Astrocyte (in vitro differentiated cells and primary cell): ENCODE measurements at regions not wholly inside any gene's neighbourhood (a gene's known extent, or its start where the extent isn't known, plus 50 kb on each side); places are given as distances from the start of the nearest gene placed in this dataset.

Source experiments
- DNase-seq: peaks from one replicate; pipeline ENCODE4 v3.0.0-alpha.2; 2010; ENCODE audit warnings: low read depth
- FAIRE-seq: peaks from 2 replicates; lab custom pipeline; 2011; peaks lifted over from hg19 to GRCh38; lab: Jason Lieb, UNC
- H2AFZ ChIP-seq: 2 replicates; pipeline ENCODE4 v1.6.0; 2012; ENCODE audit warnings: low read depth, low read length, inconsistent platforms
- H3K27ac ChIP-seq: 2 replicates; pipeline ENCODE4 v1.5.1; 2011; ENCODE audit warnings: low read depth, low read length, inconsistent platforms
- H3K27me3 ChIP-seq: 2 replicates; pipeline ENCODE4 v1.6.0; 2011; ENCODE audit warnings: low read length, inconsistent platforms; ENCODE audit not compliant: insufficient read depth
- H3K36me3 ChIP-seq: 2 replicates; pipeline ENCODE4 v1.5.1; 2011; ENCODE audit warnings: low read length, inconsistent platforms; ENCODE audit not compliant: insufficient read depth
- H3K4me1 ChIP-seq: 2 replicates; pipeline ENCODE4 v1.5.1; 2011; ENCODE audit warnings: low read length, inconsistent platforms; ENCODE audit not compliant: insufficient read depth
- H3K4me2 ChIP-seq: 2 replicates; pipeline ENCODE4 v1.6.0; 2012; ENCODE audit warnings: low read length, inconsistent platforms
- H3K4me3 ChIP-seq: 2 replicates; pipeline ENCODE4 v1.5.1; 2011; ENCODE audit warnings: low read depth, mild to moderate bottlenecking, low read length, inconsistent platforms; ENCODE audit not compliant: insufficient read depth
- H3K79me2 ChIP-seq: 2 replicates; pipeline ENCODE4 v1.6.0; 2012; ENCODE audit warnings: mild to moderate bottlenecking, low read length, inconsistent platforms; ENCODE audit not compliant: insufficient read depth
- H3K9ac ChIP-seq: 2 replicates; pipeline ENCODE4 v1.6.0; 2012; ENCODE audit warnings: mild to moderate bottlenecking, low read length, inconsistent platforms
- H3K9me3 ChIP-seq: 2 replicates; pipeline ENCODE4 v1.5.1; 2012; ENCODE audit warnings: low read depth, mild to moderate bottlenecking, low read length, inconsistent platforms; ENCODE audit not compliant: insufficient read depth
- H4K20me1 ChIP-seq: 2 replicates; pipeline ENCODE4 v1.6.0; 2012; ENCODE audit warnings: low read length, inconsistent platforms; ENCODE audit not compliant: insufficient read depth
- H3K27ac Mint-ChIP-seq: one replicate; pipeline ENCODE4 v1.8.0; 2021; ENCODE audit warnings: mild to moderate bottlenecking, mixed read lengths; ENCODE audit not compliant: unreplicated experiment
- H3K27me3 Mint-ChIP-seq: one replicate; pipeline ENCODE4 v1.8.0; 2021; ENCODE audit warnings: low read depth, mixed read lengths; ENCODE audit not compliant: unreplicated experiment
- H3K36me3 Mint-ChIP-seq: one replicate; pipeline ENCODE4 v1.8.0; 2021; ENCODE audit warnings: low read depth, mixed read lengths; ENCODE audit not compliant: unreplicated experiment
- H3K4me1 Mint-ChIP-seq: one replicate; pipeline ENCODE4 v1.8.0; 2021; ENCODE audit warnings: low read depth, mixed read lengths; ENCODE audit not compliant: unreplicated experiment
- H3K4me3 Mint-ChIP-seq: one replicate; pipeline ENCODE4 v1.8.0; 2021; ENCODE audit warnings: mild to moderate bottlenecking, moderate library complexity, mixed read lengths; ENCODE audit not compliant: unreplicated experiment
- H3K9me3 Mint-ChIP-seq: one replicate; pipeline ENCODE4 v1.8.0; 2021; ENCODE audit warnings: mild to moderate bottlenecking, mixed read lengths; ENCODE audit not compliant: unreplicated experiment
- CTCF ChIP-seq: IDR thresholded peaks from 2 replicates; pipeline ENCODE4 v1.5.1; 2011; ENCODE audit warnings: low read depth, mild to moderate bottlenecking, inconsistent platforms, low read length, moderate library complexity; ENCODE audit not compliant: insufficient read depth
- EZH2 ChIP-seq: IDR thresholded peaks from 2 replicates; pipeline ENCODE4 v1.6.1; 2012; ENCODE audit warnings: mild to moderate bottlenecking, low read length, inconsistent platforms; ENCODE audit not compliant: insufficient read depth

GRCh38 chr12:75969768-75970167 lies 61.8 kb downstream of the PHLDA1 start:
- H3K27ac Mint-ChIP-seq: no peak overlapping the region
- H3K27ac ChIP-seq: no peak overlapping the region
- no peaks in the 10 kb centered on the region for H3K79me2 ChIP-seq
- H3K9ac ChIP-seq: no peak overlapping the region
- FAIRE-seq: no peak
- H3K36me3 ChIP-seq: no peaks in the 10 kb centered on the region
- DNase-seq: no peak
- no peak for TF ChIP-seq CTCF
- no peak for TF ChIP-seq EZH2
- H3K9me3 ChIP-seq: no peaks in the 10 kb centered on the region
- H3K27me3 Mint-ChIP-seq: no peaks in the 10 kb centered on the region
- no peak overlapping the region for H3K4me2 ChIP-seq
- no peak overlapping the region for H2AFZ ChIP-seq
- no peak overlapping the region for H3K4me3 ChIP-seq
- H3K27me3 ChIP-seq: no peaks in the 10 kb centered on the region
- no peaks in the 10 kb centered on the region for H4K20me1 ChIP-seq
- peaks cover 10% of the 10 kb centered on the region for H3K4me1 Mint-ChIP-seq
- no peak overlapping the region for H3K4me3 Mint-ChIP-seq
- peaks cover 1% of the 10 kb centered on the region for H3K9me3 Mint-ChIP-seq
- no peaks in the 10 kb centered on the region for H3K36me3 Mint-ChIP-seq
- no peaks in the 10 kb centered on the region for H3K4me1 ChIP-seq

GRCh38 chr12:75965661-75966060 lies 65.9 kb downstream of the PHLDA1 start:
- Histone ChIP-seq H3K79me2 (no peaks in the 10 kb centered on the region), H3K4me1 (no peaks in the 10 kb centered on the region), H3K27ac (no peak overlapping the region), H3K4me2 (no peak overlapping the region), H2AFZ (no peak overlapping the region), H4K20me1 (no peaks in the 10 kb centered on the region), H3K36me3 (no peaks in the 10 kb centered on the region), H3K27me3 (no peaks in the 10 kb centered on the region), H3K9ac (no peak overlapping the region), H3K9me3 (no peaks in the 10 kb centered on the region), H3K4me3 (no peak overlapping the region)
- Mint-ChIP-seq H3K4me3 (no peak overlapping the region), H3K27me3 (no peaks in the 10 kb centered on the region), H3K4me1 (peaks cover 7% of the 10 kb centered on the region), H3K36me3 (no peaks in the 10 kb centered on the region), H3K9me3 (peaks cover 1% of the 10 kb centered on the region), H3K27ac (no peak overlapping the region)
- TF ChIP-seq EZH2 (no peak), CTCF (no peak)
- no peak for DNase-seq
- FAIRE-seq: no peak

- Histone ChIP-seq H3K4me1 (peaks cover 4% of the 10 kb centered on the region), H3K27ac (no peak overlapping the region), H3K4me3 (no peak overlapping the region), H3K9me3 (no peaks in the 10 kb centered on the region), H3K79me2 (no peaks in the 10 kb centered on the region), H3K27me3 (no peaks in the 10 kb centered on the region), H3K9ac (no peak overlapping the region), H4K20me1 (no peaks in the 10 kb centered on the region), H3K36me3 (no peaks in the 10 kb centered on the region), H3K4me2 (no peak overlapping the region), H2AFZ (no peak overlapping the region)
- Mint-ChIP-seq H3K4me1 (peaks cover 5% of the 10 kb centered on the region), H3K27me3 (no peaks in the 10 kb centered on the region), H3K9me3 (peaks cover 1% of the 10 kb centered on the region), H3K27ac (no peak overlapping the region), H3K4me3 (no peak overlapping the region), H3K36me3 (no peaks in the 10 kb centered on the region)
- TF ChIP-seq EZH2: no peak
- TF ChIP-seq CTCF: no peak
- DNase-seq (no peak), FAIRE-seq (no peak)
Observed at GRCh38 chr12:75964150-75964549, 67.4 kb downstream of the PHLDA1 start.
